ENCODE measurements at regions not wholly inside any gene's neighbourhood (a gene's known extent, or its start where the extent isn't known, plus 50 kb on each side); places are given as distances from the start of the nearest gene placed in this dataset.

- Mint-ChIP-seq H3K27ac (no peak overlapping the region), H3K4me3 (no peak overlapping the region), H3K4me1 (ENCODE audit: low read depth) (no peaks in the 10 kb centered on the region), H3K27me3 (ENCODE audit: low read depth) (no peaks in the 10 kb centered on the region), H3K36me3 (ENCODE audit: low read depth) (no peaks in the 10 kb centered on the region), H3K9me3 (peaks cover 22% of the 10 kb centered on the region)
- no peak for DNase-seq (ENCODE audit: low spot score)
These were observed 301.4 kb upstream of the IRAK1BP1 start for GRCh38 chr6:78565997-78566396.

DNA sequence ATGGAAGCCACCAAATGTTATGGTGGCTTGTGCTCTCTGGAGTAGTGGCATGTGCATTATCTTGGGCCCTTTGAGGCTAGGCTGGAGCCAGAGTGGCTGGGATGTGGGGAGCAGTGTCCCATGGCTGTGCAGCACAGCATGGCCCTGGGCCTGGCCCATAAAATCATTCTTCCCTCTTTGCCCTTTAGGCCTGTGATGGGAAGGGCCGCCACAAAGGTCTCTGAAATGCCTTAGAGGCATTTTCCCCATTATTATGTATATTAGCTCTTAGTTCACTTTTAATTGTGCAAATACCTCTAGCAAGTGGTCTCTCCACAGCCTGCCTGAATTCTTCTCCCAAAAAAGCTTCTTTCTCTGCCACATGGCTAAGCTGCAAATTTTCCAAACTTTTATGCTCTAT is 297.3 kb upstream of the IRAK1BP1 start:
- H3K36me3 Mint-ChIP-seq (ENCODE audit: low read depth): no peaks in the 10 kb centered on the region
- DNase-seq (ENCODE audit: low spot score): no peak
- H3K9me3 Mint-ChIP-seq: peaks cover 24% of the 10 kb centered on the region
- no peaks in the 10 kb centered on the region for H3K4me1 Mint-ChIP-seq (ENCODE audit: low read depth)
- H3K4me3 Mint-ChIP-seq: no peak overlapping the region
- no peaks in the 10 kb centered on the region for H3K27me3 Mint-ChIP-seq (ENCODE audit: low read depth)
- H3K27ac Mint-ChIP-seq: no peak overlapping the region

DNA sequence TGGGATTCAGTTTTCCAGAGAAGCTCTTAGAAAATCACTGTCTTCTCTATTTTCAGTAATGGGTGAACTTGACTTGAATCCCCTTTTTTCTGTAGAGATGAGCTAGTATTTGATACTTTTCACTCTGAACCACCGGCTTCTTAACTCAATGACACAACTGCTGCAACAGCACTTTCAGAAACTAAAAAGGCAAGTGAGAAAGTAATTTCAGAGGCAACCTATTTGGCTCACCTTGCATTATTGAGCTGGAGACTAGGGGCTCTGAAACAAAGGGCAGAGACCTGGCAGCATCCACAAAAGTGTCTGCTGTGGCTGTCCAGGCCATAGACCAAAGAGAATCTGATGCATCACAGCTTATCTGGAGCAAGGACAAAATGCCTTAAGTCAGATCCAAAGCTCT is 289.8 kb upstream of the IRAK1BP1 start:
- no peak for DNase-seq (ENCODE audit: low spot score)
- Mint-ChIP-seq H3K27me3 (ENCODE audit: low read depth) (no peaks in the 10 kb centered on the region), H3K27ac (no peak overlapping the region), H3K36me3 (ENCODE audit: low read depth) (no peaks in the 10 kb centered on the region), H3K4me3 (no peak overlapping the region), H3K4me1 (ENCODE audit: low read depth) (no peaks in the 10 kb centered on the region), H3K9me3 (peaks cover 3% of the 10 kb centered on the region)

- H3K27ac Mint-ChIP-seq: no peak overlapping the region
- no peaks in the 10 kb centered on the region for H3K27me3 Mint-ChIP-seq (ENCODE audit: low read depth)
- no peak overlapping the region for H3K4me3 Mint-ChIP-seq
- H3K4me1 Mint-ChIP-seq (ENCODE audit: low read depth): no peaks in the 10 kb centered on the region
- no peaks in the 10 kb centered on the region for H3K9me3 Mint-ChIP-seq
- no peaks in the 10 kb centered on the region for H3K36me3 Mint-ChIP-seq (ENCODE audit: low read depth)
- DNase-seq (ENCODE audit: low spot score): no peak
These were observed 288.9 kb upstream of the IRAK1BP1 start for GRCh38 chr6:78578430-78578829.

DNA sequence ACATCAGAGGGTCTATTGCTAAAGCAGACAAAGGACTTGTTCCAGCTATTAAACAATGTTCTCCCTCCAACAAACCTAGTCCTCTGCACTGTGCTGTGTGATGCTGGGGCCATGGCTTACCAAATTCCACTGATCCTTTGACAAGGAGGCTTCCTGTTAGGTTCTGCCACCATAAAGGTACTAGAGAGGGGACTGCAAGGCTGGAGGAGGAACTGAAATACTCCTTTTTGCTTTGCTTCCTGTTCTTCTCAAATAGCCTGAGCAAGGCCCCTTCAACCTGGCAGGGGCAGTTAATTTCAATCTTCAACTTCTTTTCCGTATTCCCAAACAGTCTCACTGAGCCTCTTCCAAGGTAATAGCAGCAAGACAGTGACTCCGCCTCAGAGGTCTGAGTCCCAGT is 286.4 kb upstream of the IRAK1BP1 start:
- no peak for DNase-seq (ENCODE audit: low spot score)
- Mint-ChIP-seq H3K4me3 (no peak overlapping the region), H3K9me3 (no peaks in the 10 kb centered on the region), H3K36me3 (ENCODE audit: low read depth) (no peaks in the 10 kb centered on the region), H3K4me1 (ENCODE audit: low read depth) (no peaks in the 10 kb centered on the region), H3K27ac (no peak overlapping the region), H3K27me3 (ENCODE audit: low read depth) (no peaks in the 10 kb centered on the region)

DNA sequence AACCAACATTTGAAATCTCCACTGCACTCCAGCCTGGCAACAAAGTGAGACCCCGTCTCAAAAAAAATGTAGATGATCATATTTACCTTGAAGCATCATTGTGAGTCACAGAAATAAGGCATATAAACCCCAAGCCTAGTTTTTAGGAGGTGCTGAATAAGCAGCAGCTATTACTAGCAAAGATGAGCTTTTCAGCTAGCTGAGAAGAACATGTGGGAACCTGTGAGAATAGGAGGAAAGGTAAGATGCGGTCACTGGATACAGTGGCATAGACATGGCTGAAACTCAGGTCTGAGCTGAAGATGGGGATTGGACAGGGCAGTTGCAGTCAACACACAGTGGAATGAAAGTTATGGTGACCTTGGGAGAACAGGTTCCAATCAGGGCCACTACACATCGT is 284.3 kb upstream of the IRAK1BP1 start:
- Mint-ChIP-seq H3K4me3 (no peak overlapping the region), H3K27ac (no peak overlapping the region), H3K27me3 (ENCODE audit: low read depth) (no peaks in the 10 kb centered on the region), H3K9me3 (no peaks in the 10 kb centered on the region), H3K36me3 (ENCODE audit: low read depth) (no peaks in the 10 kb centered on the region), H3K4me1 (ENCODE audit: low read depth) (no peaks in the 10 kb centered on the region)
- DNase-seq (ENCODE audit: low spot score): no peak

DNA sequence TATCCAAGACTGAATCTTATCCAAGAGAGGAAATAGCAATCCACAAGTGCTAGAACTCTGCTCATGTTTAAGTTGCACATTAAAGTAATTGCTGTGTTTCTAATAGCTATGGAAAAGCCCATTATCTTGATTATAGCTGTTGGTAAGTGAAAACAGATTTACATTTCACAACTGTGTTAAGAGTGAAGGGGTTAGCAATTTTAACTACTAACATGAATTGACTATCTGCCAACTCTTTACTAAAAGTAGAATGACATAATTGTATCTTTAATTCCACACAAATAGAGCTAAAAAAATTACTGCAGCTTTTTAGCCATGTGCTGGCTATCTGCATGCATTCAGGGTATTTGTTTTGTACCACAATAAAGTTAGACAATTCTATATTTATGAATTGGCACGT is 277.9 kb upstream of the IRAK1BP1 start:
- Mint-ChIP-seq H3K36me3 (ENCODE audit: low read depth) (no peaks in the 10 kb centered on the region), H3K4me3 (no peak overlapping the region), H3K4me1 (ENCODE audit: low read depth) (no peaks in the 10 kb centered on the region), H3K27ac (no peak overlapping the region), H3K27me3 (ENCODE audit: low read depth) (no peaks in the 10 kb centered on the region), H3K9me3 (no peaks in the 10 kb centered on the region)
- DNase-seq (ENCODE audit: low spot score): no peak

DNA sequence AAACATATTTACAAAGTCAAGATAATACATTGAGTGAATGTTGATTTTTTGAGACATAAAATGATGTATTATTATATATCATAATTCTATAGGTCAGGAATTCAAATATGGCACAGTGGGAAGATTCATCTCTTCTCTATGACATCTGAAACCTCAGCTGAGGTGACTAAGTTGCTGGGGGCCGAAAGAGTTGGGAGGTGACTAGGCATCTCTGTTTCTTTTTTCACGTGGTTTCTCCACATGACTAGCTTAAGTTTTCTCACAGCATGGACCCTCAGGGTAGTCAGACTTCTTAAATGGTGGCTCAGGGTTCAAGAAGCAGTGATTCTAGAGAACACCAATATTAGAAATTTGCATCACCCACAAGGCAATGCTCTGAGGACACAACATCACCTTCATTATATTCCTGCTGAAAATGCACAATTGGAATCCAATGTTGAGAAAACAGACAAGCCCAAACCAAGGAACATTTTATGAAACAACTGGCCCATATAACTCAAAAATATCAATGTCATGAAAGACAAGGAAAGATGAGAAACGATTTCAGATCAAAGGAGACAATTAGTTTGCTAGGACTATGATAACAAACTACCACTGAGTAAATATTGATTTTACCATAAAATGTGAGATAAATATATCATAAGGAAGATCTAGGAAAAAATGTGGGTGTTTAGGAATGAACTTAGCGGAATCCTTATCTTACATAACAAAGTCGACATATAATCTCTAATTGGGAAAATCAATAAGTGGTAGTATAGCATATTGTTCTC is 273.3 kb upstream of the IRAK1BP1 start:
- no peaks in the 10 kb centered on the region for H3K4me1 Mint-ChIP-seq (ENCODE audit: low read depth)
- H3K27ac Mint-ChIP-seq: no peak overlapping the region
- no peaks in the 10 kb centered on the region for H3K36me3 Mint-ChIP-seq (ENCODE audit: low read depth)
- no peaks in the 10 kb centered on the region for H3K9me3 Mint-ChIP-seq
- DNase-seq (ENCODE audit: low spot score): no peak
- H3K27me3 Mint-ChIP-seq (ENCODE audit: low read depth): no peaks in the 10 kb centered on the region
- H3K4me3 Mint-ChIP-seq: no peak overlapping the region

GRCh38 chr6:78594668-78595066 is 272.7 kb upstream of the IRAK1BP1 start:
- Mint-ChIP-seq H3K27ac (no peak overlapping the region), H3K4me1 (ENCODE audit: low read depth) (no peaks in the 10 kb centered on the region), H3K27me3 (ENCODE audit: low read depth) (no peaks in the 10 kb centered on the region), H3K9me3 (peaks cover under 1% of the 10 kb centered on the region), H3K36me3 (ENCODE audit: low read depth) (no peaks in the 10 kb centered on the region), H3K4me3 (no peak overlapping the region)
- no peak for DNase-seq (ENCODE audit: low spot score)

DNA sequence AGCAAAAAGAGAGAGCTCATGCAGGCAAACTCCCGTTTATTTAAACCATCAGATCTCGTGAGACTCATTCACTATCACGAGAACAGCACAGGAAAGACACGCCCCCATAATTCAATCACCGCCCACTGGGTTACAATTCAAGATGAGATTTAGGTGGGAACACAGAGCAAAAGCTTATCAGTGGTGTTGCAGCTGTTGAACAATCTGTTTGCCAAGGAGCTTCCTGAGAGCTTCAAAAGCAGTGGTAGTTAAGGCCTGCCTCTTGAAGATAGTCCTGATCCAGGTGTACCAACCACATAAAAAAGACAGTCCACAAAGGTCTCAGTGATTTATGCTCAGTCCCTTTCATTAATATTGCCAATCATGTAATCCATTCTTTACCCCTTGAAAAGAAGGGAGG is 269.4 kb upstream of the IRAK1BP1 start:
- H3K27me3 Mint-ChIP-seq (ENCODE audit: low read depth): no peaks in the 10 kb centered on the region
- no peak for DNase-seq (ENCODE audit: low spot score)
- no peaks in the 10 kb centered on the region for H3K36me3 Mint-ChIP-seq (ENCODE audit: low read depth)
- no peak overlapping the region for H3K27ac Mint-ChIP-seq
- peaks cover 4% of the 10 kb centered on the region for H3K9me3 Mint-ChIP-seq
- H3K4me1 Mint-ChIP-seq (ENCODE audit: low read depth): no peaks in the 10 kb centered on the region
- no peak overlapping the region for H3K4me3 Mint-ChIP-seq

DNA sequence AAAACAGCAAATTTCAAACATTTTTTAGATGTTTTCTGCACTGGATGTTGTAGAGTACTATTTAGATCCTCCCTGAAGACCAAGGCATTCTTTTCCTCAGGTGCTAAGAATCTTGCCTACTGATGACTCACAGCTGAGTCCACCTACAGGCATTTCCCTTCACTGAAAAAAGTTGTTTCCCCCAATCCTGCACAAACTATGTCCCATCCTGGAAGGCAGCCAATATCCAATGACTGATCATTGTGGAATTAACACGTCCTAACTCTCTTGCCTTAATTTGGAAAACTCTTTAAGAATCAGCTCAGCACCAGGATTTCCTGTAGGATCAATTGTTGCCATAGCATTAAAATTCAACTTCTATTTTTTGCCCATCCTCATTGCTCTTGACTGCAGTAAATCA is 268.4 kb upstream of the IRAK1BP1 start:
- no peak for DNase-seq (ENCODE audit: low spot score)
- no peaks in the 10 kb centered on the region for H3K4me1 Mint-ChIP-seq (ENCODE audit: low read depth)
- peaks cover 4% of the 10 kb centered on the region for H3K9me3 Mint-ChIP-seq
- H3K4me3 Mint-ChIP-seq: no peak overlapping the region
- H3K27me3 Mint-ChIP-seq (ENCODE audit: low read depth): no peaks in the 10 kb centered on the region
- no peak overlapping the region for H3K27ac Mint-ChIP-seq
- no peaks in the 10 kb centered on the region for H3K36me3 Mint-ChIP-seq (ENCODE audit: low read depth)

DNA sequence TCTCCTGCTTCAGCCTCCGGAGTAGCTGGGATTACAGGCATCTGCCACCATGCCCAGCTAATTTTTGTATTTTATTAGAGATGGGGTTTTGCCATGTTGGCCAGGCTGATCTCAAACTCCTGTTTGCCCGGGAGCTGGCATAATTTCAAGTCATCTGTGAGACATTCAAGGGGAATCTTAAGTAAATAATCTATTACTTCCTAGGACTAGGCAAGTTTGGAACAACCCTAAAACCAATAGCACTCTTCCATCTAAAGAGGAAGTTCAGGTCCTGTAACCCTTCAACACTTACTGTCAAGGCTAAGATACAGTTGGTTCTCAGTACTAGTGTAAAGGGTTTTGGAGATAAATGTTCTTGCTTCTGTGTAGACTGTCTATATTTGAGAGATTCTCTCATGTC is 267.8 kb upstream of the IRAK1BP1 start:
- H3K4me1 Mint-ChIP-seq (ENCODE audit: low read depth): no peaks in the 10 kb centered on the region
- no peaks in the 10 kb centered on the region for H3K27me3 Mint-ChIP-seq (ENCODE audit: low read depth)
- H3K27ac Mint-ChIP-seq: no peak overlapping the region
- H3K9me3 Mint-ChIP-seq: peaks cover 4% of the 10 kb centered on the region
- no peaks in the 10 kb centered on the region for H3K36me3 Mint-ChIP-seq (ENCODE audit: low read depth)
- no peak overlapping the region for H3K4me3 Mint-ChIP-seq
- no peak for DNase-seq (ENCODE audit: low spot score)

DNA sequence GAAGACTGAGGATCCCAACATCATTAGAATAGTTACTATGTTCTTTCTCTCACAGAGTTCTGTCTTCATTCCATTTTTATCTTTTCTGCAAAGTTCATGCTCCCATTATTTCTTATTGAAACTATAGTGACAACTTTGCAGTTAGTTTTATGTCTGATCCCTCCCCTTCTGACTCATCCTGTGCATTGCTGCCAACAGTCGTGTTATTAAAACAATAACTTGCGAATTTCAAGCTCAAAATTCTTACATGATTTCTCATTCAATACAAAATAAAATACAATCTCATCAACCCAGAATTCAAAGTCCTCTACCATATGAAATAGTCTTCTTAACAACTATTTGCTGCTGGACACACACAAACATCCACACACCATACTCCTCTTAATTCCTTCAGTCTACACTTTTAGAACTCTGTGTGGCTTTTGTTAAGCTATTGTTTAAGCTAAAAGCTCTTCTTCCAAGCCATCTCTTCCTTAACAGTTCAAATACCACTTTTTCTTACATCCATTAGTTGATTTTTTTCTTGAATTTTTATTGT is 261.4 kb upstream of the IRAK1BP1 start:
- no peak overlapping the region for H3K4me3 Mint-ChIP-seq
- no peaks in the 10 kb centered on the region for H3K27me3 Mint-ChIP-seq (ENCODE audit: low read depth)
- no peak overlapping the region for H3K27ac Mint-ChIP-seq
- DNase-seq (ENCODE audit: low spot score): no peak
- H3K36me3 Mint-ChIP-seq (ENCODE audit: low read depth): no peaks in the 10 kb centered on the region
- no peaks in the 10 kb centered on the region for H3K4me1 Mint-ChIP-seq (ENCODE audit: low read depth)
- no peaks in the 10 kb centered on the region for H3K9me3 Mint-ChIP-seq

DNA sequence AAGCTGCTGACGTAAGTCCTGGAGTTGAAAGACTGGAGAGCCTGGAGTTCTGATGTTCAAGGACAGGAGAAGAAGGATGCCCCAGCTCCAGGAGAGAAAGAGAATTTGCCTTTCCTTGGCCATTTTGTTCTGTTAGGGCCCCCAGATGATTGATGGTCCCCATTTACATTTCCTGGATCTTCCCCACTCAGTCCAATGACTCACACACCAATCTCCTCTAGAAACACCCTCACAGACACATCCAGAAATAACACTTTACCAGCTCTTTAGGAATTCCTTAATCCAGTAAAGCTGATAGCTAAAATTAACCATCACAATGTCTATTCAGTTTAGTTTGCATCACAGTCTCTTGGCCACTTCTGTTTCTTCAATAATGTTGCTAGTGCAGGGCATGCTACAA is 260.2 kb upstream of the IRAK1BP1 start:
- Mint-ChIP-seq H3K27me3 (ENCODE audit: low read depth) (no peaks in the 10 kb centered on the region), H3K9me3 (no peaks in the 10 kb centered on the region), H3K4me3 (no peak overlapping the region), H3K4me1 (ENCODE audit: low read depth) (no peaks in the 10 kb centered on the region), H3K27ac (no peak overlapping the region), H3K36me3 (ENCODE audit: low read depth) (no peaks in the 10 kb centered on the region)
- no peak for DNase-seq (ENCODE audit: low spot score)

GRCh38 chr6:78611102-78611620 is 256.2 kb upstream of the IRAK1BP1 start:
- H3K4me3 Mint-ChIP-seq: no peak overlapping the region
- no peaks in the 10 kb centered on the region for H3K36me3 Mint-ChIP-seq (ENCODE audit: low read depth)
- H3K4me1 Mint-ChIP-seq (ENCODE audit: low read depth): no peaks in the 10 kb centered on the region
- H3K27me3 Mint-ChIP-seq (ENCODE audit: low read depth): no peaks in the 10 kb centered on the region
- DNase-seq (ENCODE audit: low spot score): no peak
- no peak overlapping the region for H3K27ac Mint-ChIP-seq
- no peaks in the 10 kb centered on the region for H3K9me3 Mint-ChIP-seq

Measured in T-helper 2 cell treated with Interferon-gamma antibody and Interleukin-4, amounts not matched to agents 5 μg/mL and 100 μg/mL, for 36 hours (primary cell).